ENCODE measurements at regions not wholly inside any gene's neighbourhood (a gene's known extent, or its start where the extent isn't known, plus 50 kb on each side); places are given as distances from the start of the nearest gene placed in this dataset.

GRCh38 chr6:153720732-153721131 lies 318.3 kb upstream of the OPRM1 start:
- H4K5ac ChIP-seq (ENCODE audit: low read length): no peak overlapping the region
- H2BK120ac ChIP-seq (ENCODE audit: low read depth, low read length): no peak overlapping the region
- no peak overlapping the region for H3K4ac ChIP-seq (ENCODE audit: low read depth, low read length)
- no peak overlapping the region for H2BK15ac ChIP-seq (replicated peaks; ENCODE audit: low read depth)
- no peak overlapping the region for H3K18ac ChIP-seq (ENCODE audit: low read length)
- no peaks in the 10 kb centered on the region for H3K4me1 ChIP-seq (ENCODE audit: control insufficient read depth, low read depth, low read length)
- no peak overlapping the region for H3K9ac ChIP-seq (ENCODE audit: low read length)
- H3K23ac ChIP-seq (ENCODE audit: low read length): no peak overlapping the region
- H4K8ac ChIP-seq (ENCODE audit: low read depth, low read length): no peak overlapping the region
- H2AK5ac ChIP-seq (ENCODE audit: low read length): no peak overlapping the region
- no peaks in the 10 kb centered on the region for H3K27me3 ChIP-seq (ENCODE audit: insufficient read depth, low read length, poor library complexity)
- H3K56ac ChIP-seq (ENCODE audit: low read length): no peak overlapping the region
- H2BK5ac ChIP-seq (ENCODE audit: low read length): no peak overlapping the region
- no peak overlapping the region for H3K4me2 ChIP-seq (ENCODE audit: low read length)
- no peak overlapping the region for H3K4me3 ChIP-seq (ENCODE audit: low read length)
- no peaks in the 10 kb centered on the region for H3K36me3 ChIP-seq (ENCODE audit: control insufficient read depth, insufficient read depth, low read length)
- no peak for DNase-seq
- no peak overlapping the region for H3K27ac ChIP-seq (ENCODE audit: low read depth, low read length)
- no peaks in the 10 kb centered on the region for H3K79me1 ChIP-seq (ENCODE audit: low read length)
- H3K79me2 ChIP-seq (ENCODE audit: control insufficient read depth, insufficient read depth, low read length): no peaks in the 10 kb centered on the region

DNA sequence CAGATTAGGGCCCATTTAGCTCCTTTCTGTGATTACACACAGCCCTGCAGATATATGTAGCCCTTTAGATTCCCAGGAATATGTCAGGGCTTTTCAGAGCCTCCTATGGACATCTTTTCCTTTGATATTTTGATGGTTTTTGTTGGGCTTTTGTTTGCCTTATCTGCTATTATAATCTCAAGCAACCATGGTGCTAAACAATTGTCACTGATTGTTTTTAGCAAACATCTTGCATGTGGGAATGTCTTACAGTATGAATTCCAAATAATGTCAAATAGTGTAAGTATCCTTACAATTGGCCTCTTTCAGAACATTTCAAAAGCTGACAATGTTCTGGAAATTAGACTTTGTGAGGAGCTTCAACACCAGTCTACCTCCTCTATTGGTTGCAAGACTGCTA lies 333.6 kb upstream of the OPRM1 start:
- no peak overlapping the region for H4K8ac ChIP-seq (ENCODE audit: low read depth, low read length)
- H3K23ac ChIP-seq (ENCODE audit: low read length): no peak overlapping the region
- H3K4me3 ChIP-seq (ENCODE audit: low read length): no peak overlapping the region
- no peaks in the 10 kb centered on the region for H3K36me3 ChIP-seq (ENCODE audit: control insufficient read depth, insufficient read depth, low read length)
- no peak for DNase-seq
- no peak overlapping the region for H3K4ac ChIP-seq (ENCODE audit: low read depth, low read length)
- H2BK5ac ChIP-seq (ENCODE audit: low read length): no peak overlapping the region
- H3K56ac ChIP-seq (ENCODE audit: low read length): no peak overlapping the region
- no peak overlapping the region for H2AK5ac ChIP-seq (ENCODE audit: low read length)
- no peaks in the 10 kb centered on the region for H3K27me3 ChIP-seq (ENCODE audit: insufficient read depth, low read length, poor library complexity)
- H3K18ac ChIP-seq (ENCODE audit: low read length): no peak overlapping the region
- no peaks in the 10 kb centered on the region for H3K79me1 ChIP-seq (ENCODE audit: low read length)
- no peak overlapping the region for H4K5ac ChIP-seq (ENCODE audit: low read length)
- no peak overlapping the region for H3K9ac ChIP-seq (ENCODE audit: low read length)
- no peak overlapping the region for H3K4me2 ChIP-seq (ENCODE audit: low read length)
- H3K4me1 ChIP-seq (ENCODE audit: control insufficient read depth, low read depth, low read length): no peaks in the 10 kb centered on the region
- H2BK15ac ChIP-seq (replicated peaks; ENCODE audit: low read depth): no peak overlapping the region
- no peak overlapping the region for H3K27ac ChIP-seq (ENCODE audit: low read depth, low read length)
- no peak overlapping the region for H2BK120ac ChIP-seq (ENCODE audit: low read depth, low read length)
- H3K79me2 ChIP-seq (ENCODE audit: control insufficient read depth, insufficient read depth, low read length): no peaks in the 10 kb centered on the region

- H3K27ac ChIP-seq (ENCODE audit: low read depth, low read length): no peak overlapping the region
- H2BK15ac ChIP-seq (replicated peaks; ENCODE audit: low read depth): no peak overlapping the region
- no peak overlapping the region for H2BK5ac ChIP-seq (ENCODE audit: low read length)
- H2BK120ac ChIP-seq (ENCODE audit: low read depth, low read length): no peak overlapping the region
- H3K18ac ChIP-seq (ENCODE audit: low read length): no peak overlapping the region
- H3K79me1 ChIP-seq (ENCODE audit: low read length): no peaks in the 10 kb centered on the region
- H3K23ac ChIP-seq (ENCODE audit: low read length): no peak overlapping the region
- no peak overlapping the region for H3K56ac ChIP-seq (ENCODE audit: low read length)
- no peak overlapping the region for H2AK5ac ChIP-seq (ENCODE audit: low read length)
- no peak overlapping the region for H3K4ac ChIP-seq (ENCODE audit: low read depth, low read length)
- H4K8ac ChIP-seq (ENCODE audit: low read depth, low read length): no peak overlapping the region
- H3K4me2 ChIP-seq (ENCODE audit: low read length): no peak overlapping the region
- H3K9ac ChIP-seq (ENCODE audit: low read length): no peak overlapping the region
- no peaks in the 10 kb centered on the region for H3K4me1 ChIP-seq (ENCODE audit: control insufficient read depth, low read depth, low read length)
- H4K5ac ChIP-seq (ENCODE audit: low read length): no peak overlapping the region
- H3K4me3 ChIP-seq (ENCODE audit: low read length): no peak overlapping the region
- no peaks in the 10 kb centered on the region for H3K79me2 ChIP-seq (ENCODE audit: control insufficient read depth, insufficient read depth, low read length)
- no peaks in the 10 kb centered on the region for H3K27me3 ChIP-seq (ENCODE audit: insufficient read depth, low read length, poor library complexity)
- no CpG with 5 or more reads among the region's 2 CpGs for WGBS (ENCODE audit: extremely low coverage, insufficient coverage, low lambda C conversion rate)
- DNase-seq: no peak
- H3K36me3 ChIP-seq (ENCODE audit: control insufficient read depth, insufficient read depth, low read length): no peaks in the 10 kb centered on the region
Measured at GRCh38 chr6:153702671-153703070, 336.4 kb upstream of the OPRM1 start.

GRCh38 chr6:153698637-153699036 lies 340.4 kb upstream of the OPRM1 start:
- no peak overlapping the region for H3K4ac ChIP-seq (ENCODE audit: low read depth, low read length)
- DNase-seq: no peak
- no peaks in the 10 kb centered on the region for H3K27me3 ChIP-seq (ENCODE audit: insufficient read depth, low read length, poor library complexity)
- H3K23ac ChIP-seq (ENCODE audit: low read length): no peak overlapping the region
- no peaks in the 10 kb centered on the region for H3K79me2 ChIP-seq (ENCODE audit: control insufficient read depth, insufficient read depth, low read length)
- H3K4me1 ChIP-seq (ENCODE audit: control insufficient read depth, low read depth, low read length): no peaks in the 10 kb centered on the region
- no peak overlapping the region for H3K9ac ChIP-seq (ENCODE audit: low read length)
- H2BK15ac ChIP-seq (replicated peaks; ENCODE audit: low read depth): no peak overlapping the region
- no peak overlapping the region for H2BK120ac ChIP-seq (ENCODE audit: low read depth, low read length)
- no peak overlapping the region for H4K8ac ChIP-seq (ENCODE audit: low read depth, low read length)
- no peak overlapping the region for H3K56ac ChIP-seq (ENCODE audit: low read length)
- WGBS (ENCODE audit: extremely low coverage, insufficient coverage, low lambda C conversion rate): no CpG with 5 or more reads among the region's 2 CpGs
- H3K4me2 ChIP-seq (ENCODE audit: low read length): no peak overlapping the region
- H4K5ac ChIP-seq (ENCODE audit: low read length): no peak overlapping the region
- H3K79me1 ChIP-seq (ENCODE audit: low read length): no peaks in the 10 kb centered on the region
- no peak overlapping the region for H3K4me3 ChIP-seq (ENCODE audit: low read length)
- no peaks in the 10 kb centered on the region for H3K36me3 ChIP-seq (ENCODE audit: control insufficient read depth, insufficient read depth, low read length)
- no peak overlapping the region for H2BK5ac ChIP-seq (ENCODE audit: low read length)
- no peak overlapping the region for H3K18ac ChIP-seq (ENCODE audit: low read length)
- H2AK5ac ChIP-seq (ENCODE audit: low read length): no peak overlapping the region
- no peak overlapping the region for H3K27ac ChIP-seq (ENCODE audit: low read depth, low read length)

DNA sequence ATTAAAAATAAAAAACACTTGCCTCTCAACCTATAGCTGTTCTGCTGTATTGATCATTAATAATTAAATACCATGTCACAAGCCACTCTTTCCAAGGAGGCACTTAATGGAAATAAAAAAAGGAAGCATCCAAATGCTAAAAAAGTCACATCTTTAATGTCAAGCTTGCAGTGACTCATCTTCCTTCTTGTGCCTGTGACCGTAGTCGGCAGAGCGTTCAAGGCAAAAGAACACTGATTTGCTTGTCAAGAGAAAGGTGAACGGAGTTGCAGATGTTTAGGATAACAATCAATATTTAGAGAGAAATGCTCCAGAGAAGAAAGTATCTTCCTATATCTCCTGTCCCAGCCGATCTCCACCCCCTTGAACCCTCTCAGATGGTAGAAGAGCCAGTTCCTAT lies 341.0 kb upstream of the OPRM1 start:
- Histone ChIP-seq H3K4ac (ENCODE audit: low read depth, low read length) (no peak overlapping the region), H2BK15ac (replicated peaks; ENCODE audit: low read depth) (no peak overlapping the region), H3K27ac (ENCODE audit: low read depth, low read length) (no peak overlapping the region), H2BK120ac (ENCODE audit: low read depth, low read length) (no peak overlapping the region), H2AK5ac (ENCODE audit: low read length) (no peak overlapping the region), H3K4me2 (ENCODE audit: low read length) (no peak overlapping the region), H3K36me3 (ENCODE audit: control insufficient read depth, insufficient read depth, low read length) (no peaks in the 10 kb centered on the region), H3K56ac (ENCODE audit: low read length) (no peak overlapping the region), H3K4me3 (ENCODE audit: low read length) (no peak overlapping the region), H2BK5ac (ENCODE audit: low read length) (no peak overlapping the region), H3K27me3 (ENCODE audit: insufficient read depth, low read length, poor library complexity) (no peaks in the 10 kb centered on the region), H4K5ac (ENCODE audit: low read length) (no peak overlapping the region), H3K79me2 (ENCODE audit: control insufficient read depth, insufficient read depth, low read length) (no peaks in the 10 kb centered on the region), H3K18ac (ENCODE audit: low read length) (no peak overlapping the region), H3K79me1 (ENCODE audit: low read length) (no peaks in the 10 kb centered on the region), H4K8ac (ENCODE audit: low read depth, low read length) (no peak overlapping the region), H3K23ac (ENCODE audit: low read length) (no peak overlapping the region), H3K9ac (ENCODE audit: low read length) (no peak overlapping the region), H3K4me1 (ENCODE audit: control insufficient read depth, low read depth, low read length) (no peaks in the 10 kb centered on the region)
- no CpG with 5 or more reads among the region's 5 CpGs for WGBS (ENCODE audit: extremely low coverage, insufficient coverage, low lambda C conversion rate)
- DNase-seq: no peak

- Histone ChIP-seq H3K4me2 (ENCODE audit: low read length) (no peak overlapping the region), H3K79me1 (ENCODE audit: low read length) (no peaks in the 10 kb centered on the region), H2BK15ac (replicated peaks; ENCODE audit: low read depth) (no peak overlapping the region), H2AK5ac (ENCODE audit: low read length) (no peak overlapping the region), H3K18ac (ENCODE audit: low read length) (no peak overlapping the region), H3K23ac (ENCODE audit: low read length) (no peak overlapping the region), H2BK5ac (ENCODE audit: low read length) (no peak overlapping the region), H3K27ac (ENCODE audit: low read depth, low read length) (no peak overlapping the region), H2BK120ac (ENCODE audit: low read depth, low read length) (no peak overlapping the region), H4K8ac (ENCODE audit: low read depth, low read length) (no peak overlapping the region), H3K27me3 (ENCODE audit: insufficient read depth, low read length, poor library complexity) (no peaks in the 10 kb centered on the region), H3K4me1 (ENCODE audit: control insufficient read depth, low read depth, low read length) (no peaks in the 10 kb centered on the region), H3K4me3 (ENCODE audit: low read length) (no peak overlapping the region), H3K36me3 (ENCODE audit: control insufficient read depth, insufficient read depth, low read length) (no peaks in the 10 kb centered on the region), H3K4ac (ENCODE audit: low read depth, low read length) (no peak overlapping the region), H3K56ac (ENCODE audit: low read length) (no peak overlapping the region), H4K5ac (ENCODE audit: low read length) (no peak overlapping the region), H3K79me2 (ENCODE audit: control insufficient read depth, insufficient read depth, low read length) (no peaks in the 10 kb centered on the region), H3K9ac (ENCODE audit: low read length) (no peak overlapping the region)
- no peak for DNase-seq
- WGBS (ENCODE audit: extremely low coverage, insufficient coverage, low lambda C conversion rate): no CpG with 5 or more reads among the region's 2 CpGs
Measured at GRCh38 chr6:153677522-153677921, 361.5 kb upstream of the OPRM1 start.

Data from mesendoderm (in vitro differentiated cells).